Small intestine (tissue), 7 donors: ENCODE measurements at regions not wholly inside any gene's neighbourhood (a gene's known extent, or its start where the extent isn't known, plus 50 kb on each side); places are given as distances from the start of the nearest gene placed in this dataset.

Experiments
- DNase-seq, 2 donors: peaks; one replicate each; pipeline versions ENCODE4 v3.0.0 to v3.0.0-alpha.2; 2013
- FAIRE-seq: peaks from 2 replicates; lab custom pipeline; 2012; peaks lifted over from hg19 to GRCh38; lab: Jason Lieb, UNC
- H3K27ac ChIP-seq, 3 donors: one replicate each; pipeline ENCODE4 v1.5.1; 2013; ENCODE audit warnings: low read length in 2 of 3, mild to moderate bottlenecking in 2 of 3, control low read depth in 1 of 3, inconsistent platforms in 1 of 3, low read depth in 1 of 3, moderate library complexity in 1 of 3
- H3K27me3 ChIP-seq, 3 donors: one replicate each; pipeline ENCODE4 v1.6.1; 2013; ENCODE audit warnings: low read length in 3 of 3, inconsistent platforms in 1 of 3; ENCODE audit not compliant: control insufficient read depth in 3 of 3, insufficient read depth in 3 of 3
- H3K36me3 ChIP-seq, 3 donors: one replicate each; pipeline ENCODE4 v1.6.1; 2013; ENCODE audit warnings: low read length in 3 of 3, inconsistent platforms in 1 of 3, low read depth in 1 of 3, mild to moderate bottlenecking in 1 of 3, moderate library complexity in 1 of 3; ENCODE audit not compliant: control insufficient read depth in 3 of 3, insufficient read depth in 2 of 3
- H3K4me1 ChIP-seq, 3 donors: one replicate each; pipeline ENCODE4 v1.6.1; 2013; ENCODE audit warnings: low read length in 2 of 3, inconsistent platforms in 1 of 3, low read depth in 1 of 3, mild to moderate bottlenecking in 1 of 3, moderate library complexity in 1 of 3; ENCODE audit not compliant: control insufficient read depth in 3 of 3, insufficient read depth in 2 of 3
- H3K4me3 ChIP-seq, 3 donors: one replicate each; pipeline ENCODE4 v1.5.1; 2013; ENCODE audit warnings: low read length in 3 of 3, control low read depth in 1 of 3, inconsistent platforms in 1 of 3, low read depth in 1 of 3, mild to moderate bottlenecking in 1 of 3, moderate library complexity in 1 of 3
- H3K9me3 ChIP-seq, 2 donors: one replicate each; pipeline ENCODE4 v1.6.1; 2013; ENCODE audit warnings: low read depth in 1 of 2, low read length in 1 of 2; ENCODE audit not compliant: control insufficient read depth in 2 of 2, insufficient read depth in 1 of 2
- WGBS, 3 donors: extraction: QIAGEN DNeasy Blood & Tissue Kit; methylation state at CpG; one replicate each; pipeline ENCODE4 v1.1.7; 2013; 5-methylcytosine and 5-hydroxymethylcytosine counted together
- donor health status: healthy with polysubstance abuse.
- donor health status: control.
- donor health status: control.
- donor health status: Bipolar disorder and iron deficiency.
- donor health status: healthy.

DNA sequence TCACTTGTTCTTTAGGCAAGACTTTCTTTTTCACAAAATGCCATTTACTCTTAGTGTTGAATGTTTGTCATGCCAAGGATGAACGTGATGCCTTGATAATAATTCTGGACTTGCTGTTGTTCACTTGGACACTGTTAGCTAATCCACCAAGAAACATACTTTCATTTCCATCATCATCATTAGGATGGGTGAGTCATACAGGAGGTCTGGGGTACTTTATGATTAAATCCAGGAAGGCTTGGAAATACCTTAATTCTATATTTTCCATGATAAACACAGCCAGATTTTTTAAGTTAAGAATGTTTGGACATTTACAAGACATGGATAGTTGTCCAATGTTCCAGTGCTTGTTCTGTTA lies 260.7 kb upstream of the GIMD1 start:
- FAIRE-seq, result no peak

DNA sequence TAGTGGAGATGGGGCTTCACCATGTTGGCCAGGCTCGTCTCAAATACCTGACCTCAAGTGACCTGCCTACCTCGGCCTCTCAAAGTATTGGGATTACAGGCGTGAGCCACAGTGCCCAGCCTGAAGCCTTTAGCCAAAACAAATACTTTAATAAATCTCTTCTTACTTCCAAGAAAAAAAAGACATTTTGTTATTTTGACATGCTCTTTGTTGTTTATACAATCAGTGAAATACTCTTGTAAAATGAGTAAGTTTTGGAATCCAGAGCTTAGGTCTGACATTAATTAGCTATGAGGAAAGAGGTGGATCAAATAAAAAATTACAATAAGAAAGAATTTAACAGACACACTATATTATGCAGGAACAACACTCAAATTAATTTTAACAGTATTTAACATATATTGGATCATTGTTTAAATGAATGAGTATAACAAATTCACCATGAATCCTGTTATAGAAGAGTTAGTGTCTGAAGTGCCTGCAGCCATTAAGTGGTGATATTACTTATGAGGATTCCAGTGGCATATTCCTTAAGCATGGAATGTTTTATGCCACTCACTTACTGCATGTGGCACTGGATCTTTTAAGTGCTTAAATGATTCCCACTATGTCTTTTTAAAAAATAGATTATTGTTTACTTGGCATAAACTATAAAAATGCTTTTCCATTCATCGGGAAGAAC lies 260.1 kb upstream of the GIMD1 start:
- Histone ChIP-seq H3K9me3 (no peaks in the 10 kb centered on the region), H3K4me1 (no peaks in the 10 kb centered on the region), H3K27ac (no peak overlapping the region), H3K4me3 (no peak overlapping the region), H3K36me3 (no peaks in the 10 kb centered on the region), H3K27me3 (no peaks in the 10 kb centered on the region)
- DNase-seq (no peak), FAIRE-seq (no peak)
- 63 to 71% (median 64%) methylated on average over 4 of the region's 4 CpGs for WGBS, 3 donors

More for the DNA sequence above, 260.7 kb upstream of the GIMD1 start:
- Histone ChIP-seq H3K36me3 (no peaks in the 10 kb centered on the region), H3K27ac (no peak overlapping the region), H3K9me3 (no peaks in the 10 kb centered on the region), H3K27me3 (no peaks in the 10 kb centered on the region), H3K4me1 (no peaks in the 10 kb centered on the region), H3K4me3 (no peak overlapping the region)
- no peak for DNase-seq
- WGBS, 3 donors, result 40 to 48% (median 43%) methylated on average over 1 of the region's 1 CpG

DNA sequence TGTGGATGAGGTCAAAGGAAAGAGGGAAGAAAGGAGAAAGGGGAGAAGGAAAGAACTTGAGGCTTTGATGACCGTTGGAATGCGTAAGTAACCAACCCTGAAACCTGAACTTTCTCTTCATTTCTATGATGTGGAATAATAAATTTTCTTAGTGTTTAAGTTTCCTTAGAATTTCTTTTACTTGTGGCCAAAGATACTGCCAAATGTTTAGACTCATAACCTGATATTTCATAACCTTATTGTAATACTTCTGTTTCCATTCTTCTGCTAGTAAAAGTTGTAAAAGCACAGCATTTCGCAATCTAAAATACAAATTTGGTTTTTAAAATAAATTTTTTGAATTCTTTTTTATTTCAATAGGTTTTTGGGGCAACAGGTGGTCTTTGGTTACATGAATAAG lies 258.5 kb upstream of the GIMD1 start:
- H3K9me3 ChIP-seq, result no peaks in the 10 kb centered on the region
- DNase-seq, result no peak
- H3K27me3 ChIP-seq, result no peaks in the 10 kb centered on the region
- H3K4me3 ChIP-seq, result no peak overlapping the region
- no peaks in the 10 kb centered on the region for H3K4me1 ChIP-seq
- FAIRE-seq, result no peak
- no peaks in the 10 kb centered on the region for H3K36me3 ChIP-seq
- H3K27ac ChIP-seq, result no peak overlapping the region
- WGBS, 3 donors, result 85 to 91% (median 90%) methylated on average over 3 of the region's 3 CpGs

DNA sequence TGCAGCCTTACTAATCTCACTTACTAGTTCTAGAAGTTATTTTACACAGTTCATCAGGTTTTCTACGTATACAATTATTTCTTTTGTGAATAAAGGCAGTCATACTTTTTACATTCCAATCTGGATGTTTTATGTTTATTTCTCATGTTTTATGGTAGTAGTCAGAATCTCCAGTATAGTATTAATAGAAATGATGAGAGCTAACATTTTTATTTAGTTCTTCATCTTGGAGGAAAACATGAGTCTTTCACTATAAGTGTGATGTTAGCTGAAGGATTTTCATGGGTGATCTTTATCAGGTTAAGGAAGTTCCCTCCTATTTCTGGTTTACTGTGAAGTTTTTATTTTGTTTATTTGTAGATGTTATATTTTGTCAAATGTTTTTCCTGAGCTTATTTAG lies 256.1 kb upstream of the GIMD1 start:
- 78 to 85% (median 80%) methylated on average over 1 of the region's 1 CpG for WGBS, 3 donors

DNA sequence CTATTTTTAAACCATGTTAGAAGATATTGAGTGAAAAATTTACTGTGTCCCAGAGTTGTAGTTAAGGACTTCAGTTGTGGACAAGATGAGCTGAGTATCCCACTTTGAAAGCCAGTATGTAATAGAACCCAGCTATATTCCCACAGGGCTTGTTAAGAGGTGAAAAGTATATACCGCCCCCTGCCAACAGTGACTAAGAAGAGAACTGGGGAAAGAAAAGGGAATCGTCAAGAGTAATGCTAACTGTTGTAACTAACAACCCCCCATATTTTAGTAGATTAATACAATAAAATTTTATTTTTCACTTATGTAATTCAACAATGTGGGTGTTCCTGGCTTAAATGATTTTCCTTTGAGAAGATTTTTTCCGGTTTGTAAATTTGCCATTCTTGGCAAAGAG lies 250.4 kb upstream of the GIMD1 start:
- no peaks in the 10 kb centered on the region for H3K9me3 ChIP-seq
- 71 to 76% (median 72%) methylated on average over 3 of the region's 3 CpGs for WGBS, 3 donors
- no peak for DNase-seq
- H3K27me3 ChIP-seq, result no peaks in the 10 kb centered on the region
- H3K4me1 ChIP-seq, result peaks cover 0 to 21% (median 0%) of the 10 kb centered on the region in 3 donors
- no peak overlapping the region for H3K27ac ChIP-seq
- no peaks in the 10 kb centered on the region for H3K36me3 ChIP-seq
- no peak for FAIRE-seq
- H3K4me3 ChIP-seq, result no peak overlapping the region

More for the DNA sequence above, 256.1 kb upstream of the GIMD1 start:
- no peaks in the 10 kb centered on the region for H3K27me3 ChIP-seq
- no peaks in the 10 kb centered on the region for H3K9me3 ChIP-seq
- no peaks in the 10 kb centered on the region for H3K36me3 ChIP-seq
- H3K27ac ChIP-seq, result no peak overlapping the region
- no peak for DNase-seq
- no peak overlapping the region for H3K4me3 ChIP-seq
- no peaks in the 10 kb centered on the region for H3K4me1 ChIP-seq
- FAIRE-seq, result no peak

DNA sequence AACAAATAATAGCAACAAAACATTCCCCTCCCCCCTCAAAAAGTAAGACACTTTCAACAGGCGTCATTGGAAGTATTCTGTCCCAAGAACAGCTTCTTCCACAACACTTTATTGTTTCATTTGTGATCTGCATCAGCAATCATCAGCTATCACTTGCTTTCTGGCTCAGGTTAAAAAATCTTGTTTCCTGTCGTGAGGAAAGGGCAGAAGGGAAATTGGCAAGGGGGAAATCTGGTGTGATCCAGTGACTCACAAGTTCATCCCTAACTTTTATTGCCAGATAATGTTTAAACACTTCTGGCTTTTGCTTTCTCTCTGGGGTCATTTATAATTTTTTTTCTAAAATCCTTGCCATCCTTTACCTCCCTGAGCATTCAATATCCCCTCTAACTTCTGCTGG lies 247.4 kb upstream of the GIMD1 start:
- no peaks in the 10 kb centered on the region for H3K9me3 ChIP-seq
- 45 to 56% (median 55%) methylated on average over 2 of the region's 2 CpGs for WGBS, 3 donors
- FAIRE-seq (no peak), DNase-seq (peak in 1 of 2 donors; percentile 11)
- no peak overlapping the region for H3K4me3 ChIP-seq
- no peaks in the 10 kb centered on the region for H3K27me3 ChIP-seq
- no peaks in the 10 kb centered on the region for H3K36me3 ChIP-seq
- peaks cover 0 to 21% (median 0%) of the 10 kb centered on the region in 3 donors for H3K4me1 ChIP-seq
- H3K27ac ChIP-seq, result no peak overlapping the region

DNA sequence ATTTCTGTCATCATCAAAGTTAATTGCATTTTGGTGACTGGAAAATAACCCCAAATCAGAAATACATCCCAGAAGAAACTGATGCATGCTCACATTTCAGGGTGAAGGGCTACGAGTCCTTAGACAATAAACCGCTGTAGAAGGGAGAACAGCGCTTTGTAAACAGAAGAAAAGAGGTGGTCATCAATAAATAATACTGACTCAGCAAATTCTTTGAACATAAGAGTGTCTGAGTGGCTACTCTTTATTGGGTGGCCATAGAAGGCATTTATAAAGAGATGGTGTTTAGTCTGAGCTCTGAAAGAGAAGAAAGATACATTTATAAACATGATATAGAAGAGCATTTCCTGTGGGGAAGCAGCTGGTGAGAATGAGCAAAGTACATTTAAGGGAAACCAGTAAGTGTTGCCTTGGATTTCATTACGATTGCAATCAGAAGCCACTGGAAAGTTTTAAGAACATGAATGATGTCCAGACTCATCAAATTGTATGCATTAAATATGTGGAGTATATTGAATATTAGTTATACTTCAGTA lies 246.9 kb upstream of the GIMD1 start:
- Histone ChIP-seq H3K9me3 (no peaks in the 10 kb centered on the region), H3K27me3 (no peaks in the 10 kb centered on the region), H3K4me3 (no peak overlapping the region), H3K27ac (no peak overlapping the region), H3K4me1 (peaks cover 0 to 21% (median 0%) of the 10 kb centered on the region in 3 donors), H3K36me3 (no peaks in the 10 kb centered on the region)
- 41 to 60% (median 53%) methylated on average over 4 of the region's 4 CpGs for WGBS, 3 donors
- no peak for DNase-seq
- no peak for FAIRE-seq

DNA sequence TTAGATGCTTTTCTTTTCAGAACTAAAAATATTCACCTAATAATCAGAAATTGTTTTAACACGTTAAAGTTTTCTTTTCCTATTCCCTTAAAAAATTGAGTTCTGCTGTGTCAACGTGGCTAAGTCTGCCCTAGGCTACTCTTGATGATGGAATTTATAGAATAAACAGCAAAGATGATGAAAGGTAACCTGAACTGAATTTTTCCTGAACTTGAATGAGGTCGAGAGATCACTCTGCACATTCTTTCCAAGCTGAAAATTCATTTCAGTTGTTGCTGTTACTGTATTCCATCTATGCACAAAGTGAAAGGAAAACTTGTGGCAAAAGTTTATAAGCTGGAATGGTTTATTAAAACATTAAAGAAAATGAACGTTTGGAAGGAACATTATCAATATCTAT lies 245.9 kb upstream of the GIMD1 start:
- no peak overlapping the region for H3K27ac ChIP-seq
- FAIRE-seq, result no peak
- H3K36me3 ChIP-seq, result no peaks in the 10 kb centered on the region
- peaks cover 0 to 21% (median 0%) of the 10 kb centered on the region in 3 donors for H3K4me1 ChIP-seq
- no peaks in the 10 kb centered on the region for H3K27me3 ChIP-seq
- no peak for DNase-seq
- no peak overlapping the region for H3K4me3 ChIP-seq
- H3K9me3 ChIP-seq, result no peaks in the 10 kb centered on the region
- WGBS, 3 donors, result 50 to 56% (median 51%) methylated on average over 4 of the region's 4 CpGs

DNA sequence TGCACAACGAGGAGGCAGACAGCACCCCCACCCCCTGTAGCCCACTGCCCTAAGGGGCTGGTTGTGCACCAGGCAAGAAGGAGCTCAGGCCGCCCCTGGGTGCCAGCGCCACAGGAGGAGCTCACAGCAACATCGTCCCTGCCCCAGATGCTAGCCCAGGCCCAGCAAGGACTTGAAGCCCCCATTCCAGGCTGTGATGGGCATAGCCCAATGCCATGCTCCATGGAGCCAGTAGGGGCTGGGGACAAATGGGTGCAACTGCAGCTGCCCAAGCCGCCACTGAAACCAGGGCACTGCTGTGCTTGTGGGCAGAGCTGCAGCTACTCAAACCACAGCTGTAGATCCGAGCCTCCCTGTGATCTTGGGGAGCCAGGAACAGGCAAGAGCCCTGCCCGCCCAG lies 241.3 kb upstream of the GIMD1 start:
- FAIRE-seq (no peak), DNase-seq (no peak)
- H3K27ac ChIP-seq, result no peak overlapping the region
- H3K27me3 ChIP-seq, result no peaks in the 10 kb centered on the region
- no peaks in the 10 kb centered on the region for H3K4me1 ChIP-seq
- H3K36me3 ChIP-seq, result no peaks in the 10 kb centered on the region
- WGBS, 3 donors, result 66 to 76% (median 74%) methylated on average over 6 to 7 of the region's 7 CpGs
- no peaks in the 10 kb centered on the region for H3K9me3 ChIP-seq
- no peak overlapping the region for H3K4me3 ChIP-seq
